ENCODE measurements at regions not wholly inside any gene's neighbourhood (a gene's known extent, or its start where the extent isn't known, plus 50 kb on each side); places are given as distances from the start of the nearest gene placed in this dataset.
A peak's percentile ranks its signal among the peaks of the same experiment; 100 is the strongest.

DNA sequence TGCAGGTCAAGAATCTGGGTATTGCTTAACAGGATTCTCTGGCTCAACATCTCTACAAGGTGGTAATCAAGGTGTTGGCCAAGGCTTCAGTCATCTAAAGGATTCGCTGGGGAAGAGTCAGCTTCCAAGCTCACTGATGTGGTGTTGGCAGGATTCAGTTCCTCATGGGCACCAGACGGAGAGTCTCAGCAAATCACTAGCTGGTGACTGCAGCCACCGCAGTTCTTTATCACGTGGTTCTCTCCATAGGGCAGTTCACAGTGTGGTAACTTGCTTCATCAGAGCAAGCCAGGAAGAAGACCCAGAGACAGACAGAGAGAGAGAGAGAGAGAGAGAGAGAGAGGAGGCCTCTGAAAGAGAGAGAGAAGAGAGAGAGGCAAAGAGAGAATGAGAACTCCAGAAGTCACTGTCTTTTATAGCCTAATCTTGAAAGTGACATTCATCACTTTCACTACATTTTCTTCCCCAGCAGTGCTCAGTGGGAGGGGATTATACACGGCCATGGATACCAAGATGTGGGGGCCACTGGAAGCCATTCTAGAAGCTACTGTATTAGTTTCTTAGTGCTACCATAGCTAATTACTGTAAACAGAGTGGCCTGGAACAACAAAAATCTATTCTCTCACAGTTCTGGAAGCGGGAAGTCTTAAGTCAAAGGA is 109.2 kb upstream of the SMIM23 start:
- no CpG with 5 or more reads among the region's 6 CpGs for WGBS (ENCODE audit: extremely low coverage, insufficient coverage, insufficient read length)
- Histone ChIP-seq H3K4me3 (ENCODE audit: low read depth, low read length) (no peak overlapping the region), H3K27me3 (ENCODE audit: insufficient read depth, low read length) (no peaks in the 10 kb centered on the region), H3K4me2 (ENCODE audit: low read length) (no peak overlapping the region), H3K4ac (ENCODE audit: low read depth, low read length) (no peak overlapping the region), H2AK5ac (ENCODE audit: low read length) (no peak overlapping the region), H3K79me2 (ENCODE audit: control insufficient read depth, insufficient read depth, low read length, poor library complexity) (no peaks in the 10 kb centered on the region), H2BK12ac (ENCODE audit: low read length) (no peak overlapping the region), H3K23ac (ENCODE audit: low read length) (no peak overlapping the region), H3K9me3 (ENCODE audit: insufficient read depth, low read depth, low read length) (no peaks in the 10 kb centered on the region), H2BK5ac (ENCODE audit: low read depth, low read length, poor library complexity) (no peak overlapping the region), H2AFZ (ENCODE audit: insufficient read depth, low read length, poor library complexity) (no peak overlapping the region), H3K14ac (ENCODE audit: low read length) (no peak overlapping the region), H3K18ac (ENCODE audit: low read length) (no peak overlapping the region), H3K9ac (ENCODE audit: low read length) (no peak overlapping the region), H3K4me1 (ENCODE audit: control insufficient read depth in 1 of 2, insufficient read depth in 2 of 2, low read length in 2 of 2) (peaks cover 0 to 8% of the 10 kb centered on the region in 2 experiments), H4K12ac (ENCODE audit: low read depth, low read length) (no peak overlapping the region), H4K8ac (ENCODE audit: low read depth, low read length) (no peak overlapping the region), H3K36me3 (ENCODE audit: control insufficient read depth in 1 of 2, insufficient read depth in 2 of 2, low read length in 2 of 2) (no peaks in the 10 kb centered on the region), H3K27ac (ENCODE audit: low read depth, low read length) (no peak overlapping the region), H2BK120ac (ENCODE audit: insufficient read depth, low read length, poor library complexity) (no peak overlapping the region), H4K91ac (ENCODE audit: low read depth, low read length) (no peak overlapping the region), H3K79me1 (ENCODE audit: low read length) (no peaks in the 10 kb centered on the region)
- peak in 1 of 2 donors; percentile 30 for DNase-seq

- H3K4ac ChIP-seq (ENCODE audit: low read depth, low read length), result no peak overlapping the region
- no peak overlapping the region for H3K23ac ChIP-seq (ENCODE audit: low read length)
- H2BK12ac ChIP-seq (ENCODE audit: low read length), result no peak overlapping the region
- no peak overlapping the region for H3K4me3 ChIP-seq (ENCODE audit: low read depth, low read length)
- no peaks in the 10 kb centered on the region for H3K79me2 ChIP-seq (ENCODE audit: control insufficient read depth, insufficient read depth, low read length, poor library complexity)
- H4K91ac ChIP-seq (ENCODE audit: low read depth, low read length), result no peak overlapping the region
- no peak overlapping the region for H3K9ac ChIP-seq (ENCODE audit: low read length)
- H2AK5ac ChIP-seq (ENCODE audit: low read length), result no peak overlapping the region
- no peak overlapping the region for H4K12ac ChIP-seq (ENCODE audit: low read depth, low read length)
- H3K14ac ChIP-seq (ENCODE audit: low read length), result no peak overlapping the region
- H4K8ac ChIP-seq (ENCODE audit: low read depth, low read length), result no peak overlapping the region
- H3K27me3 ChIP-seq (ENCODE audit: insufficient read depth, low read length), result no peaks in the 10 kb centered on the region
- H3K36me3 ChIP-seq (ENCODE audit: control insufficient read depth in 1 of 2, insufficient read depth in 2 of 2, low read length in 2 of 2), result no peaks in the 10 kb centered on the region
- no peaks in the 10 kb centered on the region for H3K9me3 ChIP-seq (ENCODE audit: insufficient read depth, low read depth, low read length)
- H3K79me1 ChIP-seq (ENCODE audit: low read length), result peaks cover 2% of the 10 kb centered on the region
- no peak for DNase-seq
- no peak overlapping the region for H2AFZ ChIP-seq (ENCODE audit: insufficient read depth, low read length, poor library complexity)
- no peak overlapping the region for H2BK120ac ChIP-seq (ENCODE audit: insufficient read depth, low read length, poor library complexity)
- H3K27ac ChIP-seq (ENCODE audit: low read depth, low read length), result peak overlapping the region; percentile 46
- no peak overlapping the region for H2BK5ac ChIP-seq (ENCODE audit: low read depth, low read length, poor library complexity)
- no peak overlapping the region for H3K18ac ChIP-seq (ENCODE audit: low read length)
- no CpG with 5 or more reads among the region's 1 CpG for WGBS (ENCODE audit: extremely low coverage, insufficient coverage, insufficient read length)
- H3K4me1 ChIP-seq (ENCODE audit: control insufficient read depth in 1 of 2, insufficient read depth in 2 of 2, low read length in 2 of 2), result peaks cover 0 to 11% of the 10 kb centered on the region in 2 experiments
- no peak overlapping the region for H3K4me2 ChIP-seq (ENCODE audit: low read length)
These were observed 107.0 kb upstream of the SMIM23 start for GRCh38 chr5:171678646-171679045.

- peaks cover 2% of the 10 kb centered on the region for H3K79me1 ChIP-seq (ENCODE audit: low read length)
- no peak for DNase-seq
- H3K79me2 ChIP-seq (ENCODE audit: control insufficient read depth, insufficient read depth, low read length, poor library complexity), result no peaks in the 10 kb centered on the region
- H3K9me3 ChIP-seq (ENCODE audit: insufficient read depth, low read depth, low read length), result no peaks in the 10 kb centered on the region
- H3K27me3 ChIP-seq (ENCODE audit: insufficient read depth, low read length), result no peaks in the 10 kb centered on the region
- H3K23ac ChIP-seq (ENCODE audit: low read length), result no peak overlapping the region
- H2BK120ac ChIP-seq (ENCODE audit: insufficient read depth, low read length, poor library complexity), result no peak overlapping the region
- no peak overlapping the region for H4K12ac ChIP-seq (ENCODE audit: low read depth, low read length)
- no peak overlapping the region for H2AFZ ChIP-seq (ENCODE audit: insufficient read depth, low read length, poor library complexity)
- no peaks in the 10 kb centered on the region for H3K36me3 ChIP-seq (ENCODE audit: control insufficient read depth in 1 of 2, insufficient read depth in 2 of 2, low read length in 2 of 2)
- no peak overlapping the region for H4K8ac ChIP-seq (ENCODE audit: low read depth, low read length)
- H3K18ac ChIP-seq (ENCODE audit: low read length), result no peak overlapping the region
- H3K27ac ChIP-seq (ENCODE audit: low read depth, low read length), result no peak overlapping the region
- no peak overlapping the region for H3K14ac ChIP-seq (ENCODE audit: low read length)
- WGBS (ENCODE audit: extremely low coverage, insufficient coverage, insufficient read length), result no CpG with 5 or more reads among the region's 6 CpGs
- H3K4me1 ChIP-seq (ENCODE audit: control insufficient read depth in 1 of 2, insufficient read depth in 2 of 2, low read length in 2 of 2), result peaks cover 0 to 11% of the 10 kb centered on the region in 2 experiments
- no peak overlapping the region for H2BK12ac ChIP-seq (ENCODE audit: low read length)
- no peak overlapping the region for H3K4me2 ChIP-seq (ENCODE audit: low read length)
- no peak overlapping the region for H4K91ac ChIP-seq (ENCODE audit: low read depth, low read length)
- H2AK5ac ChIP-seq (ENCODE audit: low read length), result no peak overlapping the region
- H3K4me3 ChIP-seq (ENCODE audit: low read depth, low read length), result no peak overlapping the region
- no peak overlapping the region for H2BK5ac ChIP-seq (ENCODE audit: low read depth, low read length, poor library complexity)
- H3K9ac ChIP-seq (ENCODE audit: low read length), result no peak overlapping the region
- H3K4ac ChIP-seq (ENCODE audit: low read depth, low read length), result no peak overlapping the region
These were observed 105.1 kb upstream of the SMIM23 start for GRCh38 chr5:171680485-171680884.

- Histone ChIP-seq H3K14ac (ENCODE audit: low read length) (no peak overlapping the region), H3K79me2 (ENCODE audit: control insufficient read depth, insufficient read depth, low read length, poor library complexity) (no peaks in the 10 kb centered on the region), H3K9me3 (ENCODE audit: insufficient read depth, low read depth, low read length) (no peaks in the 10 kb centered on the region), H3K18ac (ENCODE audit: low read length) (no peak overlapping the region), H2AK5ac (ENCODE audit: low read length) (no peak overlapping the region), H4K91ac (ENCODE audit: low read depth, low read length) (no peak overlapping the region), H4K8ac (ENCODE audit: low read depth, low read length) (no peak overlapping the region), H2AFZ (ENCODE audit: insufficient read depth, low read length, poor library complexity) (no peak overlapping the region), H3K36me3 (ENCODE audit: control insufficient read depth in 1 of 2, insufficient read depth in 2 of 2, low read length in 2 of 2) (no peaks in the 10 kb centered on the region), H3K4me1 (ENCODE audit: control insufficient read depth in 1 of 2, insufficient read depth in 2 of 2, low read length in 2 of 2) (peaks cover 0 to 11% of the 10 kb centered on the region in 2 experiments), H2BK12ac (ENCODE audit: low read length) (no peak overlapping the region), H3K9ac (ENCODE audit: low read length) (no peak overlapping the region), H4K12ac (ENCODE audit: low read depth, low read length) (no peak overlapping the region), H3K27me3 (ENCODE audit: insufficient read depth, low read length) (no peaks in the 10 kb centered on the region), H3K79me1 (ENCODE audit: low read length) (peaks cover 2% of the 10 kb centered on the region), H3K4me2 (ENCODE audit: low read length) (no peak overlapping the region), H3K23ac (ENCODE audit: low read length) (no peak overlapping the region), H3K4ac (ENCODE audit: low read depth, low read length) (no peak overlapping the region), H3K27ac (ENCODE audit: low read depth, low read length) (no peak overlapping the region), H3K4me3 (ENCODE audit: low read depth, low read length) (no peak overlapping the region), H2BK120ac (ENCODE audit: insufficient read depth, low read length, poor library complexity) (no peak overlapping the region), H2BK5ac (ENCODE audit: low read depth, low read length, poor library complexity) (no peak overlapping the region)
- no CpG with 5 or more reads among the region's 4 CpGs for WGBS (ENCODE audit: extremely low coverage, insufficient coverage, insufficient read length)
- no peak for DNase-seq
These were observed 104.6 kb upstream of the SMIM23 start for GRCh38 chr5:171681061-171681460.
